ENCODE measurements at regions not wholly inside any gene's neighbourhood (a gene's known extent, or its start where the extent isn't known, plus 50 kb on each side); places are given as distances from the start of the nearest gene placed in this dataset.

DNA sequence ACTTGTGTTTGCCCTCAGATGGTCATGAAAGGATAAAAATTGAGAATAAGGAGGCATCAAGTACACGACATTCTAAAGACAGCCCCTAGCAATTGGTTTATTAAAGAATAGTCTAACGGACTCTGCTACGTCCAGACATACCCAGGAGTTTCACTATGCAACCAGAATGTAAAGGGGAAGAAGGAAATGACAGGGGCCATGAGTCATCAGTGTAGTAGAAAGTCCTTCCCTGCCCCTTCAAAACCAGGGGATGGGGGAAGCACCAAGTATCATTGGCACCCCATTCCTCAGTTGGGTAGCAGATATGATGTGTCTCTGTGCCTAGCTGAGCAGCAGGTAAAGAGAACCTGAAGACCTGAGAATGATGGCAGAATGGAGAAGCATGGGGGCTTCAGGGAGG is 367.4 kb downstream of the IL20RB start:
- TF ChIP-seq POLR2AphosphoS5 (IDR thresholded peaks at IDR 0.05) (no peak), CTCF (IDR thresholded peaks at IDR 0.05) (no peak)

Data from upper lobe of left lung (tissue), 4 donors.